GM23338 (cell line): ENCODE measurements at regions not wholly inside any gene's neighbourhood (a gene's known extent, or its start where the extent isn't known, plus 50 kb on each side); places are given as distances from the start of the nearest gene placed in this dataset.

Experiments used
- ATAC-seq: fragments of 200-7000 bp; cut with Tn5 transposase; 3 replicates; pipeline ENCODE4 v1.9.1; 2020
- DNase-seq: peaks from one replicate; pipeline ENCODE4 v3.0.0-alpha.2; 2015; ENCODE audit warnings: low spot score
- H2AFZ ChIP-seq: fragments of 200-600 bp; sonication (generic); 2 replicates; pipeline ENCODE4 v1.8.0; 2016; ENCODE audit warnings: antibody characterized with exemption, mild to moderate bottlenecking, moderate library complexity
- H3F3A ChIP-seq: fragments of 200-600 bp; sonication (generic); replicated peaks from 2 replicates; pipeline ENCODE4 v1.8.0; 2017; ENCODE audit warnings: antibody characterized with exemption, mixed run types, low read depth
- H3K27ac ChIP-seq: fragments of 200-600 bp; sonication (generic); 2 replicates; pipeline ENCODE4 v1.6.1; 2016; ENCODE audit warnings: low read depth
- H3K27me3 ChIP-seq: fragments of 200-600 bp; sonication (generic); 2 replicates; pipeline ENCODE4 v1.8.0; 2016; ENCODE audit warnings: mild to moderate bottlenecking, mixed run types, moderate library complexity; ENCODE audit not compliant: insufficient read depth
- H3K36me3 ChIP-seq: fragments of 200-600 bp; sonication (generic); 2 replicates; pipeline ENCODE4 v1.8.0; 2016; ENCODE audit warnings: mild to moderate bottlenecking; ENCODE audit not compliant: insufficient read depth
- H3K4me1 ChIP-seq: fragments of 200-600 bp; sonication (generic); 2 replicates; pipeline ENCODE4 v1.8.0; 2016; ENCODE audit warnings: mild to moderate bottlenecking, moderate library complexity; ENCODE audit not compliant: insufficient read depth
- H3K4me2 ChIP-seq: fragments of 200-600 bp; sonication (generic); 2 replicates; pipeline ENCODE4 v1.7.1; 2017; ENCODE audit warnings: mixed run types
- H3K4me3 ChIP-seq: fragments of 200-600 bp; sonication (generic); 2 replicates; pipeline ENCODE4 v1.6.1; 2016; ENCODE audit warnings: mixed run types
- H3K79me2 ChIP-seq: fragments of 200-600 bp; sonication (generic); replicated peaks from 2 replicates; pipeline ENCODE4 v1.8.0; 2017; ENCODE audit warnings: mild to moderate bottlenecking; ENCODE audit not compliant: insufficient read depth
- H3K9me2 ChIP-seq: fragments of 200-600 bp; sonication (generic); 2 replicates; pipeline ENCODE4 v1.8.0; 2017; ENCODE audit not compliant: insufficient read depth
- H4K20me1 ChIP-seq: fragments of 200-600 bp; sonication (generic); replicated peaks from 2 replicates; pipeline ENCODE4 v1.8.0; 2017; ENCODE audit warnings: mild to moderate bottlenecking; ENCODE audit not compliant: insufficient read depth
- H3K27ac Mint-ChIP-seq: 2 replicates; pipeline ENCODE4 v1.8.0; 2020; ENCODE audit warnings: inconsistent platforms, mild to moderate bottlenecking, moderate library complexity, mixed read lengths
- H3K27me3 Mint-ChIP-seq: 3 replicates; pipeline ENCODE4 v1.8.0; 2022; ENCODE audit warnings: low read depth, mild to moderate bottlenecking, moderate library complexity, mixed read lengths, inconsistent platforms; ENCODE audit not compliant: insufficient read depth, poor library complexity
- H3K36me3 Mint-ChIP-seq: 3 replicates; pipeline ENCODE4 v1.8.0; 2021; ENCODE audit warnings: low read depth, mild to moderate bottlenecking, inconsistent platforms, moderate library complexity, mixed read lengths
- H3K4me1 Mint-ChIP-seq: 3 replicates; pipeline ENCODE4 v1.8.0; 2020; ENCODE audit warnings: mild to moderate bottlenecking, inconsistent platforms, mixed read lengths
- H3K4me3 Mint-ChIP-seq: 3 replicates; pipeline ENCODE4 v1.8.0; 2021; ENCODE audit warnings: moderate library complexity, mild to moderate bottlenecking, inconsistent platforms, mixed read lengths
- H3K9me3 Mint-ChIP-seq: 3 replicates; pipeline ENCODE4 v1.8.0; 2020; ENCODE audit warnings: moderate library complexity, mild to moderate bottlenecking, inconsistent platforms, mixed read lengths
- CREB1 ChIP-seq: fragments of 250-450 bp; sonication (Bioruptor Pico); IDR thresholded peaks from 2 replicates; pipeline ENCODE4 v1.5.0; 2020; ENCODE audit warnings: low read depth, mild to moderate bottlenecking, moderate library complexity
- CTCF ChIP-seq, 2 experiments: fragments of 200-600 bp in 1 of 2; sonication (generic) in 1 of 2; conservative IDR thresholded peaks; 2 replicates each; pipeline versions ENCODE4 v1.5.1 to v1.6.1; 2016 to 2017; ENCODE audit warnings: antibody characterized with exemption in 2 of 2, low read depth in 2 of 2, mild to moderate bottlenecking in 2 of 2, moderate library complexity in 1 of 2
- ETS1 ChIP-seq: IDR thresholded peaks from 2 replicates; pipeline ENCODE4 v1.6.1; 2016; ENCODE audit warnings: antibody characterized with exemption
- EZH2 ChIP-seq: fragments of 200-600 bp; sonication (generic); IDR thresholded peaks from one replicate; pipeline ENCODE4 v1.8.0; 2017; ENCODE audit warnings: antibody characterized with exemption, mild to moderate bottlenecking, low read depth; ENCODE audit not compliant: unreplicated experiment
- EZH2phosphoT487 ChIP-seq: fragments of 200-600 bp; sonication (generic); IDR thresholded peaks from one replicate; pipeline ENCODE4 v1.8.1; 2018; ENCODE audit warnings: antibody characterized with exemption; ENCODE audit not compliant: unreplicated experiment
- JUNB ChIP-seq: IDR thresholded peaks from one replicate; pipeline ENCODE4 v1.6.1; 2016; ENCODE audit warnings: antibody characterized with exemption; ENCODE audit not compliant: unreplicated experiment
- NANOG ChIP-seq: IDR thresholded peaks from 2 replicates; pipeline ENCODE4 v1.6.1; 2016; ENCODE audit warnings: antibody characterized with exemption, borderline replicate concordance
- POLR2AphosphoS5 ChIP-seq: IDR thresholded peaks from 2 replicates; pipeline ENCODE4 v1.6.1; 2016; ENCODE audit warnings: antibody characterized with exemption, low read depth
- REST ChIP-seq: IDR thresholded peaks from one replicate; pipeline ENCODE4 v1.6.1; 2018; ENCODE audit warnings: antibody characterized with exemption; ENCODE audit not compliant: unreplicated experiment
- STAT1 ChIP-seq: IDR thresholded peaks from one replicate; pipeline ENCODE4 v1.6.1; 2016; ENCODE audit warnings: antibody characterized with exemption; ENCODE audit not compliant: unreplicated experiment
- ZNF114 ChIP-seq: fragments of 250-450 bp; sonication (Bioruptor Pico); IDR thresholded peaks from 2 replicates; pipeline ENCODE4 v1.5.0; 2020; ENCODE audit warnings: mild to moderate bottlenecking, moderate library complexity
- ZNF331 ChIP-seq: fragments of 250-450 bp; sonication (Bioruptor Pico); IDR thresholded peaks from 2 replicates; pipeline ENCODE4 v1.5.0; 2020; ENCODE audit warnings: low read depth, mild to moderate bottlenecking, moderate library complexity
- ZNF462 ChIP-seq: fragments of 250-450 bp; sonication (Bioruptor Pico); IDR thresholded peaks from 2 replicates; pipeline ENCODE4 v1.5.0; 2020; ENCODE audit warnings: mild to moderate bottlenecking, moderate library complexity

- Histone ChIP-seq H3K9me2 (peaks cover 25% of the 10 kb centered on the region; the same call in 1 of the 2 replicates), H2AFZ (peak overlapping the region; percentile 25; the same call in 1 of the 2 replicates), H3F3A (no peaks in the 10 kb centered on the region), H3K36me3 (no peaks in the 10 kb centered on the region; the same call in none of the 2 replicates), H3K27ac (no peak overlapping the region), H4K20me1 (no peaks in the 10 kb centered on the region), H3K4me1 (no peaks in the 10 kb centered on the region), H3K4me3 (no peak overlapping the region), H3K4me2 (no peak overlapping the region), H3K27me3 (no peaks in the 10 kb centered on the region), H3K79me2 (no peaks in the 10 kb centered on the region)
- TF ChIP-seq CREB1 (CRISPR knock-in tag) (no peak), EZH2 (no peak), JUNB (no peak), POLR2AphosphoS5 (no peak), ZNF114 (CRISPR knock-in tag) (no peak), ZNF331 (CRISPR knock-in tag) (no peak), REST (no peak), CTCF (conservative IDR thresholded peaks at IDR 0.05; ENCODE audit: low read depth in 2 of 2) (no peak), ZNF462 (no peak), STAT1 (no peak), NANOG (no peak), EZH2phosphoT487 (no peak), ETS1 (no peak)
- H3K36me3 Mint-ChIP-seq, result peaks cover 10% of the 10 kb centered on the region; the same call in 2 of the 3 replicates
- DNase-seq (no peak), ATAC-seq (no peak)
- peaks cover 2% of the 10 kb centered on the region for H3K27me3 Mint-ChIP-seq
- no peak overlapping the region for H3K27ac Mint-ChIP-seq
- no peak overlapping the region for H3K4me3 Mint-ChIP-seq
- peaks cover 15% of the 10 kb centered on the region for H3K9me3 Mint-ChIP-seq
- H3K4me1 Mint-ChIP-seq, result no peaks in the 10 kb centered on the region
Measured at GRCh38 chr9:82781921-82782392, 281.0 kb downstream of the RASEF start.
